ENCODE measurements at regions not wholly inside any gene's neighbourhood (a gene's known extent, or its start where the extent isn't known, plus 50 kb on each side); places are given as distances from the start of the nearest gene placed in this dataset.

DNA sequence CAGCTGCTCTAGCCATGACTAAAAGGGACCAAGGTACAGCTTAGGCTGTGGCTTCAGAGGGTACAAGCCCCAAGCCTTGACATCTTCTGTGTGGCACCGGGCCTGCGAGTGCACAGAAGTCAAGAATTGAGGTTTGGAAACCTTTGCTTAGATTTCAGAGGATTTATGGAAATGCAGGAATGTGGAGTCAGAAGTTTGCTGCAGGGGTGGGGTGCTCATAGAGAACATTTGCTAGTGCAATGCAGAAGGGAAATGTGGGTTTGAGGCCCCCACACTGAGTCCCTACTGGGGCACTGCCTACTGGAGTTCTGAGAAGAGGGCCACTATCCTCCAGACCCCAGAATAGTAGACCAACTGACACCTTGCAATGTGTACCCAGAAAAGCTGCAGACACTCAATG is 624.9 kb upstream of the FTMT start:
- H3K56ac ChIP-seq (ENCODE audit: extremely low read depth, insufficient read depth, low read length) = no peak overlapping the region
- H4K91ac ChIP-seq (ENCODE audit: insufficient read depth, low read depth, low read length) = no peak overlapping the region
- no peak overlapping the region for H2BK20ac ChIP-seq (ENCODE audit: low read depth, low read length)
- no peaks in the 10 kb centered on the region for H3K36me3 ChIP-seq (ENCODE audit: control insufficient read depth, insufficient read depth, low read length)
- no peaks in the 10 kb centered on the region for H3K9me3 ChIP-seq (ENCODE audit: control insufficient read depth, insufficient read depth, low read length)
- H2AK9ac ChIP-seq (replicated peaks; ENCODE audit: low read depth, low read length, poor library complexity) = no peak overlapping the region
- no peak for DNase-seq
- no peak overlapping the region for H4K8ac ChIP-seq (ENCODE audit: low read depth in 2 of 2, low read length in 2 of 2)
- no peak overlapping the region for H3K14ac ChIP-seq (replicated peaks; ENCODE audit: low read depth, low read length)
- H2BK5ac ChIP-seq (ENCODE audit: low read depth, low read length, poor library complexity, severe bottlenecking) = no peak overlapping the region
- dilution Hi-C loops (cut with HindIII; ENCODE audit: low sequenced_read_pairs, unreplicated experiment) (no loop called here), intact Hi-C loops (cut with micrococcal nuclease) (no loop called here), in situ Hi-C loops (cut with MboI; ENCODE audit: low sequenced_read_pairs) (no loop called here)
- no peak overlapping the region for H3K27ac ChIP-seq (ENCODE audit: insufficient read depth, low read length)
- H3K23ac ChIP-seq (ENCODE audit: low read depth, low read length) = no peak overlapping the region
- H4K5ac ChIP-seq (ENCODE audit: low read depth, low read length) = no peak overlapping the region
- no peak overlapping the region for H2BK15ac ChIP-seq (ENCODE audit: low read depth, low read length)
- H3K4me3 ChIP-seq (ENCODE audit: insufficient read depth, low read depth, low read length) = no peak overlapping the region
- no TSS peak for BruUV-seq (replicated peaks)
- no peak overlapping the region for H3K4me2 ChIP-seq (ENCODE audit: low read depth, low read length)
- H2BK120ac ChIP-seq (ENCODE audit: low read depth, low read length) = no peak overlapping the region
- CTCF ChIA-PET = no interaction called here
- H2AK5ac ChIP-seq (ENCODE audit: low read depth, low read length) = no peak overlapping the region
- no peaks in the 10 kb centered on the region for H3K4me1 ChIP-seq (ENCODE audit: control insufficient read depth, insufficient read depth, low read length)
- H3K9ac ChIP-seq (ENCODE audit: low read depth, low read length) = no peak overlapping the region
- H3K18ac ChIP-seq (ENCODE audit: low read depth, low read length) = no peak overlapping the region
- H3K9me1 ChIP-seq (ENCODE audit: insufficient read depth, low read length) = no peaks in the 10 kb centered on the region
- no peaks in the 10 kb centered on the region for H4K20me1 ChIP-seq (ENCODE audit: insufficient read depth, low read length)
- H3K79me1 ChIP-seq (ENCODE audit: low read depth in 1 of 2, low read length in 2 of 2) = no peaks in the 10 kb centered on the region
- TF ChIP-seq CEBPB (IDR thresholded peaks at IDR 0.05; ENCODE audit: low read depth, low read length) = no peak
- TF ChIP-seq RAD21 (IDR thresholded peaks at IDR 0.05; ENCODE audit: low read length) = no peak
- no peak for TF ChIP-seq RFX5 (IDR thresholded peaks at IDR 0.05; ENCODE audit: low read depth, low read length)
- TF ChIP-seq BHLHE40 (IDR thresholded peaks at IDR 0.05; ENCODE audit: low read depth, low read length) = no peak
- no peak for TF ChIP-seq CHD1 (IDR thresholded peaks at IDR 0.05; ENCODE audit: low read depth, low read length)
- no peak for TF ChIP-seq MXI1 (IDR thresholded peaks at IDR 0.05; ENCODE audit: borderline replicate concordance, low read depth, low read length)
- no peak for TF ChIP-seq FOS (IDR thresholded peaks at IDR 0.05; ENCODE audit: low read depth, low read length)
- no peak for TF ChIP-seq MAZ (IDR thresholded peaks at IDR 0.05; ENCODE audit: borderline replicate concordance, low read depth, low read length)
- no peak for TF ChIP-seq POLR2A (IDR thresholded peaks at IDR 0.05; ENCODE audit: low read depth, low read length)
- H2AFZ ChIP-seq (replicated peaks; ENCODE audit: low read length, poor library complexity) = no peak overlapping the region
- WGBS, 2 experiments (ENCODE audit: extremely low coverage in 2 of 2, insufficient read length in 1 of 2) = no CpG with 5 or more reads among the region's 2 CpGs
- POLR2A ChIA-PET (ENCODE audit: unreplicated experiment) = no interaction called here
- no peak overlapping the region for H3K4ac ChIP-seq (ENCODE audit: low read depth, low read length)
- H3K27me3 ChIP-seq (ENCODE audit: control insufficient read depth, insufficient read depth, low read length) = no peaks in the 10 kb centered on the region
- no peak for ATAC-seq (ENCODE audit: low read depth)

All from IMR-90 (cell line).